ENCODE measurements at regions not wholly inside any gene's neighbourhood (a gene's known extent, or its start where the extent isn't known, plus 50 kb on each side); places are given as distances from the start of the nearest gene placed in this dataset.
"Not testable (repeated sequence)": the region's sequence is repeated elsewhere in the genome, so short reads cannot be mapped to it uniquely, and the experiment has no call there.

- DNase-seq (ENCODE audit: low read depth in 4 of 4, low spot score in 3 of 4) = no peak
These were observed 50.9 kb upstream of the MITF start for GRCh38 chr3:69688400-69688799.

- no peak for DNase-seq (ENCODE audit: low read depth in 4 of 4, low spot score in 3 of 4)
These were observed 51.6 kb upstream of the MITF start for GRCh38 chr3:69687641-69688040.

- DNase-seq (ENCODE audit: low read depth in 4 of 4, low spot score in 3 of 4) = no peak
These were observed 53.2 kb upstream of the MITF start for GRCh38 chr3:69686056-69686455.

- DNase-seq (ENCODE audit: low read depth in 4 of 4, low spot score in 3 of 4) = no peak
These were observed 54.8 kb upstream of the MITF start for GRCh38 chr3:69684309-69684961.

DNA sequence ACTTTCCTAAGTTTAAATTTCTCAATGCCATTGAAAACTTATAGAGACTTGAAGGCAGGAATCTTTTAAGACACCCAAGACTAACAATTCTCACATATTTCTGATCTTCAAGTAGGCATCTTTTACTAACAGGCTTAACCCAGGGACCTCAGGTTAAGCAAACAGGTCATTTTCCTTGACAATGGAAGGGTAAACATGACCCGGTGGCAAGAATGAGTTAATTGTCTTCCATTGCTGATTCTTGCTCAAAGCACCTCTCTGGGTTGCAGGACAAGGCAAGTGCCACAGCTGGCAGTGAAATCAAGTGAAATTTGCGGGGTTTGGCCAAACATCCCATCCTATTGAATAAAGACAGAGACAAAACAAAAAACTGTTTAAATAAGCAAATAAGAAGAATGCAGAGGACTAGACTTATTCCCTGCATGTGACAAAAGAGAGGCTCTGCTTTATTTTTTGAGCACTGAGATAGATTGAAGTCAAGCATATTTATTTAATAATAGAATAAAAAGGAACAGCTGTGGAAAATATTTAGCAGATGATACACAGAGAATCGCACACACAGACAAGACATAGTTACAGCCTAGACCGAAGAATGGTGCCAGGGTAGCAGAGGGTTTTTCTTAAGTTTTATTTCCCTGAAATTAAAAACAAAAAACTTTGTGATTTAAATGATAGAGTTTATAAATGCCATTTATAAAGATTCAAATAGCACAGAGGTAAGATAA is 56.0 kb upstream of the MITF start:
- DNase-seq (ENCODE audit: low read depth in 4 of 4, low spot score in 3 of 4) = no peak

GRCh38 chr3:69677456-69677855 is 61.8 kb upstream of the MITF start:
- DNase-seq (ENCODE audit: low read depth in 4 of 4, low spot score in 3 of 4) = not testable (repeated sequence)

DNA sequence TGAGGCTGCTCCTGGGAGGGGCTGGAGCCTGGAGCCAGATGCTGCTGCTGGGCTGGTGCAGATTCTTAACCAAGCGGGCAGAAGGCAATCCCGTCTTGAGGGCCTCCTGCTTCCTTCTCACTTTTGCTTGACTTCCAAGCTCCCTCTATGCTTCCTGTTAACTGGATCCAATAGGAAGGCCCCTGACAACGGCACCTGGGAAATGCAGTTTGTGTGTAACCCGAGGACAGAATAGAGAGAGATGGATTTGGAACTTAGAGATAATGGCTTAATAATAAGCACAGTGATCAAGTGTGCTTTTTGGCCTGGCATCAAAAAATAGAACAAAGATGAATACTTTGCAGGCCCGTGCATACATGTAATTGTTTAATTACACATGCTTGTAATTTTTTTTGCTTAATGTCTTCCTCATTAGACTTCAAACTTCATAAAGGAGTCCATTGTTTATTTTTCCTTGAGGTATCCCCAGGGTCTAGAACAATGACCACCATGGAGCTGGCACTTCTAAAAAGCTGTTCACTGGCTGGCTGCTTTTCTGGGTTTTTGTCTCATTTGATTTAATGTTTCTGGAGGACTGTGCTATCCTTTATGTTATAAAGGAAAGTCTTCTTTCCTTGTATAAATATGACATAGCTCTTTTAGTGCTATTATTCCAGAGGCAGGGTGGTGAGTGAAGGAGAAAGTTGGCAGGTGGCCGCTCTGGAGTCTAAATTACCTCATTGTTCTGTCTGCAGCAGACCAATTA is 63.3 kb upstream of the MITF start:
- DNase-seq (ENCODE audit: low read depth in 4 of 4, low spot score in 3 of 4) = no peak

DNA sequence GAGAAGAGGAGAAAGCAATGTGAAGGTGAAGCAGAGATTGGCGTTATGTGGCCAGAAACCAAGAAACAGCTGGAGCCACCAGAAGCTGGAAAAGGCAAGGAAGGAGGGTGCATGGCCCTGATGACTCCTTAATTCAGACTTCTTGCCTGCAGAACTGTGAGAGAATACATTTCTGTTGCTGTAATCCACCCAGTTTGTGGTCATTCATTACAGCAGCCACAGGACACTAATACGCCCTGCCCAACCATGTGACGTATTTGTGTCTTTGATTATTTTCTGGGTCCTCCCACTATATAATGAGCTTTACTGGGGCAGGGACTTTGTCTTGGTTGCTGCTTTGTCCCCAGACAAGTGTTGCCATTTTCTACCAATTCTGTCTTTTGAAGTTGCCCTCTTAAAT is 64.5 kb upstream of the MITF start:
- no peak for DNase-seq (ENCODE audit: low read depth in 4 of 4, low spot score in 3 of 4)

DNA sequence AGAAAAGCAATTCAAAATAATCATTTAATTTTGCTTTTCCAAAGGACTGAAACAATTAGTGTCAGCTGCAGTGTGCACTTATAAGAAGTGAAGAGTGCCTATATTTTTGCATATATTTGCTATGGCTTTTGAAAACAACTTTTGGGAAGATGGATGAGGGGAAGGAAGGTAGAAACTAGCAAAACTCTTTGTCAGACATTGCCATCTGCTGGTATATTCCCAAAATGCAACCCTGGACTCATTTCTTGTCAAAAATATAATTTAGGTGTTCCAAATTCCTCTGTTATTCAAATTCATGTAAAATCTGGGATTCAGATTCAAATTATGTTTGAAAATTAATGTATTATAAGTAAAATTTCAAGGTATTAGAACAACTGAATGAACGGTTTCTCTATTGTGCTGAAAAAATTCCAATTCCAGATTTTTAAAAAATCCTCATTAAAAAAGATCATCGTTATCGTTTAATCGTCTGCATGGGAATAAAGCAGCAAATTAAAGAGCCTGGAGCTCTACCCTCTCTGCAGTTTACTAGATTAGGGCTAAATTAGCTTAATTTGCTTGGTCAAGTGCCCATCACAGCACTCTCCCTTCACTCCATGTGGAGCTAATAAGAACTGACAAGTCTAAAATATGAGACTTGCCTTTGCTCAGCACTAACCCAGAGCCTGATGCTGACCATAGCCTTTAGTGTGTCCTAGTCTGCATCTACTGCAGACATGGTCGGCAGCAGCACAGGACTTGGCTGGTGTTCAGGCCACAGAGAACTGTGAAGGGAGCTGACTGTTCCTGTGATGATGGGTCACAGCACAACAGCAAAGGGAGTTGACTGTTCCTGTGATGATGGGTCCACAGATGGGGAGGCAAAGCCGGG is 67.9 kb upstream of the MITF start:
- no peak for DNase-seq (ENCODE audit: low read depth in 4 of 4, low spot score in 3 of 4)

DNA sequence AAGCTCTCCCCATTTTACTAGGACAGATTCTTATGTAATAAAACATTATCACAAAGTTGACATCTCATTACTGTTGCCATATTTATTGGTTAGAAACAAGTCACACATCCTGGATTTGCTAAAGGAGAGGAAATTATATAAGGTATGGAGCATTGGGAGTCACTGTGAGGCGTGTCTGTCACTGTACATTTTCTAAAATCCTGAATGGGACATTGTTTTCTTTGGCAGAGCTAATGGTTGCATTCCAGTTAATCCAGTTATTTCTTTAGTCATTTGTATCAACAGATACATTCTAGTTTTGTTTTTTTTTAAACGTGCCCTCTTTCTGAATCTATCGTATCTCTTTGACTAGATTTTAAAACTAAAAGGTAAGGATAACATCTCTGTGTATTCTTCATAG is 70.2 kb upstream of the MITF start:
- no peak for DNase-seq (ENCODE audit: low read depth in 4 of 4, low spot score in 3 of 4)

DNA sequence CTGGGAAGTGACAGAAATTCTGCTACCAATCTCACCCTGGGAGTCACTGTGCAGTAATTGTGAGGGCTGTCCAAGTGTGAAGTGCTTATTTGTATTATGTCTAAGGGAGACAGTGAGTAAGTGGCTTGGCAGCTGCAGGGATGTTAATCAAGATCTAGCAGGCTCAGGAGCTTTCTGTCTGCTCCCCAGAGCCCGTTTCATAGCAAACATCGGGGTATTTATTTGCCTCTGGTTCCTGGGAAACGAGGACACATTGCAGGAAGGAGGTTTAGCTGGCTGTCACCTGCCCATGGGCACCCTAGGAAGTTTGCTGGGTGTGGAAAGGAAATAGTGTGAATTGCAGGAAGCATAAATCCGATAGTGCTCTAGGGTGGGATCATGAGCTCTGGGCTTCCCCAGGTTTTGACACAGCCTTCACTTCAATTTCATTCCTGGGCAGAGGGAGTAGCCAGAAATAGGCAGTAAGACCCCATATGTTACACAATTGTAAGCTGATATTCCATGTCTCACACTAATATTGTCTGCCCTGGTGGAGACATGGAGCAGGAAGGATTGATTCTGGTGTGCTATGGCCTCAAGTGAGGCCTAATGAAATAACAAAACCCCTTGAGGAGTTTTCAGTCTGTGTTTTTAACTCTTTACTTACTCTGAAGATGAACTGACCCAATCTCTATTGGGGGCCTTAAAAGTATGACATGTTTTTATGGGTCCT is 74.1 kb upstream of the MITF start:
- no peak for DNase-seq (ENCODE audit: low read depth in 4 of 4, low spot score in 3 of 4)

DNA sequence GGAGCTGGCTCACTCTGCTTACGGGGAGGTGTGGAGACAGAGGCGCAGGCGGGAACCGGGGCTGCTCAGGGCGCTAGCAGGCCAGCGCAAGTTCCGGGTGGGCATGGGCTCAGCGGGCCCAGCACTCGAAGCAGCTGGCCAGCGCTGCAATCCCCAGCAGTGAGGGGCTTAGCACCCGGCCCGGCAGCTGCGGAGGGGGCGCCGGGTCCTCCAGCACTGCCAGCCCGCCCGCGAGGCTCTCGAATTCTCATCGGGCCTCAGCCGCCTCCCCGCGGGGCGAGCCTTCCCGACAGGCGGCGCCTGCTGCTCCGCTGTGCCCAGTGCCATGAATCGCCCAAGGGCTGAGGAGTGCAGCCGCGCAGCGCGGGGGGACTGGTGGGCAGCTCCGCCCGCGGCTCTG is 78.6 kb upstream of the MITF start:
- no peak for DNase-seq (ENCODE audit: low read depth in 4 of 4, low spot score in 3 of 4)

- DNase-seq (ENCODE audit: low read depth in 4 of 4, low spot score in 3 of 4) = peak in 1 of 4 donors; percentile 12
These were observed 79.9 kb upstream of the MITF start for GRCh38 chr3:69659180-69659910.

DNA sequence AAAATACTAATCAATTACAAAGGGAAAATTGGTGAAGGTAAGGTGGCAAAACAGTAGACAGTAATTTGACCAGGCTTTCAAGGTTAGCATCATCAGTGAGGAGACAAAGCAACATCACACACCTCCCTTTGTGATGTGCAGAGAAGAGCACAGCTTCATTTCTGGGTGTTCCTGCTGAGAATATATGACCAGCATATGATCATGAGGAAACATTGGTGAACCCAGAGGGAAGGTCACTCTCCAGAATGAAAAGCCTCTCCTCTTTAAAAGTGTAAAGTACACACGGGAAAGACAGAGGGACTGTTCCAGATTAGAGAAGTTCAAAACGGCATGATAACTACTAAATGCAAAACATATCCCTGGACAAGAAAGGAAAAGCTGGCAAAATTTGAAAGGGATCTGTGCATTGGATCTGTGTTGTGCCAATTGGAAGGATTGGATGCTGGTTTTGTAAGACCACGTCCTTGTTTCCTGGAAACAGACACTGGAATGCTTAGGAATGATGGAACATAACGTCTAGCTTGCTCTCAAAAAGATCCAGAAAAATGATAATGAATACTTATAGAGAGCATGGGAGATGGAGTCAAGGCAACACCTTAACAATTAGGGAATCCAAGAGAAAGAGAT is 80.6 kb upstream of the MITF start:
- DNase-seq (ENCODE audit: low read depth in 4 of 4, low spot score in 3 of 4) = no peak

GRCh38 chr3:69657030-69657429 is 82.2 kb upstream of the MITF start:
- not testable (repeated sequence) for DNase-seq (ENCODE audit: low read depth in 4 of 4, low spot score in 3 of 4)

DNA sequence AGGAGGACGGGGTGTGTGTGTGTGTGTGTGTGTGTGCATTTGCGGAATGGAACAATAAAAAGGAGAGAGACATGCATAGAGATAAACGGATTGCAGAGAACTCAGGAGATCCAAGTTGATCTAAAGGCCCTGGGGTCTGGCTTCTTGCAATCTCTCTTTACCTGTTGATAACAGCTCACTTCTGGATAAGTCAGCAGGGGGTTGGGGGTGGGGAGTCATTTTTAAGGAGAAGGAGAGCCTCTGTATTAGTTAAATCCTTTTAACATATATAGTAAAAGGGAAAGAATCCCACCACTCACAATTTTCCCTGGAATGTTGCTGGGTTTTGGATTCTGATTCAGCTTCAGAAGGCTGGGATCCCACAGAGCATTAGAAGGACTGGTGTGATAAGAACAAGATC is 87.5 kb upstream of the MITF start:
- DNase-seq (ENCODE audit: low read depth in 4 of 4, low spot score in 3 of 4) = no peak

DNA sequence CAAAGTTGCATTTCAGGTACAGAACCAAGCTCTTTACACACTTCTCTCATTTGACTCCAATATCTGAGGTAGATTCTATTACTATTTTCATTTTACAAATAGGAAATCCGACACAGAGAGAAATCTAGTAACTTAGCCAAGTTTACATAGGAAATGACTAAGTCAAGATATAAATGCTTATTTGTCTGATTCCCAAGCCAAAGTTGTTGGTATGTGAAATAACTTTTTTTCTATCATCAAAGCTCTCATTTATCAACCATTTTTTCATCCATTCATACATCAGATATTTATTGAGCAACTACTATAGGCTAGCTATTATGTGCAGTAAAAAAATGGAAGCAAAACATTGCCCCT is 89.2 kb upstream of the MITF start:
- no peak for DNase-seq (ENCODE audit: low read depth in 4 of 4, low spot score in 3 of 4)

GRCh38 chr3:69649120-69650065 is 89.9 kb upstream of the MITF start:
- no peak for DNase-seq (ENCODE audit: low read depth in 4 of 4, low spot score in 3 of 4)
